ENCODE measurements at regions not wholly inside any gene's neighbourhood (a gene's known extent, or its start where the extent isn't known, plus 50 kb on each side); places are given as distances from the start of the nearest gene placed in this dataset.

DNA sequence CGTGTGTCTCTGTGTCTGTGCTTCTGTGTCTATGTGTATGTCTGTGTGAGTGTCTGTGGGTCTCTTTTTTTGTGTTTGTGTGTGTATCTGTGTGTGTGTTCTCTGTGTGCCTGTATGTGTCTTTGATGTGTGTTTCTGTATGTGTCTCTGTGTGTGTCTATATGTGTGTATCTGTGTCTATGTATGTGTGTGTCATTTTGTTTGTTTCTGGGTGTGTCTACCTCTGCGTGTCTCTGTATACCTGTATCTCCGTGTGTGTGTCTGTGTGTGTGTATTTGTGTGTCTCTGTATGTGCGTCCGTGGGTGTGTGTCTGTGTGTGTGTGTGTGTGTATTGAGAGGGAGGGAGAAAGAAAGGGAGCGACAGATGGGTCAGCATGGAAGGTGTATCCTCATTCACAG lies 106.3 kb upstream of the TRABD2B start:
- no peak overlapping the region for H3K4me3 Mint-ChIP-seq
- no peaks in the 10 kb centered on the region for H3K4me1 Mint-ChIP-seq
- H3K9me3 Mint-ChIP-seq: no peaks in the 10 kb centered on the region
- no peak overlapping the region for H3K27ac Mint-ChIP-seq
- H3K36me3 Mint-ChIP-seq: no peaks in the 10 kb centered on the region
- H3K27me3 Mint-ChIP-seq (ENCODE audit: low read depth in 3 of 3): peaks cover 0 to 4% (median 3%) of the 10 kb centered on the region in 3 donors
- no peak for DNase-seq

DNA sequence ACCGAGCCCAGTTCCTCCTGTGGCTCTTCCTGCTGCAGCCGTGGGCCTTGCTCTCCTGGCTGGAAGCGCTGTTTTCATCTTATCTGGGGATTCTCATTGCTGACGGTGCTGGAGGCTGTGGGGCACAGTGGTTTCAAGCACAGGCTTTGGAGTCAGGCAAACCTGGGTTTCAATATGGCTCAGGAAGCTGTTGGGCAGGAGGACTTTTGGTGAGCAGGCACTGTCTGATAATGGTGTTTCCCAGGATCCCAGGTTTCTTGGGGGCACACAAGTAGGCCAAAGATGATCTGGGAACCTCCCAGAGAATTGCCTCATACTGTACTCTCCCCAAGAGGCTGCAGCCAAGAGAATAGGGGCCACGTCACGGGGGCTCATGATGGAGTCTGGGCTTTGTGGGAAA lies 105.6 kb upstream of the TRABD2B start:
- no peak overlapping the region for H3K27ac Mint-ChIP-seq
- DNase-seq: no peak
- no peaks in the 10 kb centered on the region for H3K9me3 Mint-ChIP-seq
- H3K27me3 Mint-ChIP-seq (ENCODE audit: low read depth in 3 of 3): peaks cover 0 to 7% (median 3%) of the 10 kb centered on the region in 3 donors
- no peaks in the 10 kb centered on the region for H3K36me3 Mint-ChIP-seq
- no peak overlapping the region for H3K4me3 Mint-ChIP-seq
- H3K4me1 Mint-ChIP-seq: no peaks in the 10 kb centered on the region

DNA sequence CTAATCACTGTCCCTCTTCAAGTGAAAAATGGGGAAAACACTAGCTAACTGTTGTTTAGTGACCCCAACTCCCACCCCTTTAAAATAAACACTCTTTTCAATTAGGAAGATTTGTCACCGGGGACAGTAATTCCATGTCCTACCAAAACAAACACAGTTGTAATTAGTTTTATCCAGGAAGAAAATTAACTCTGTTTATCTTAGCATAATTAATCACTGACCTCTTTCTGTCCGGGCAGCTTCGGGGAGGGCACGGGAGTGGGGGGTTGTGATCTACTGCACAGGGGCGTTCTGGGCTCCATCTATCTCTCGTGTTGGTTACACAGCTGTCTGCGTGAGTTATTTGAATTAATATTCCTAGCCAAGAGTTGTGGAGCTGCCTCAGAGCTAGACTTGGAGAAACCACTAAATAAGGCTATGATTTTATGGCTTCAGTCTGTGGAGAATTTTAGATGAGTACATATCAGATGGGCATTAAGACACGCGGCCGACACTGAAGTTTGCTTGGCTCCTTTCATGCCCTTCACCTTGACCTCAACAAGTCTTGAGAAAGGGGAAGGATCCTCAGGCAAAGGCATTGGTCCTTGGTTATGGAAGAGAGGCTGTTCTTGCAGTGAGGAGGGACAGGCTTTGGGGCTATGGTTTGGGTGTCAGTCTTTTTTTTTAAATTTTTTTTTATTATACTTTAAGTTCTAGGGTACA lies 102.0 kb upstream of the TRABD2B start:
- peaks cover under 1 to 2% of the 10 kb centered on the region in 2 donors for H3K4me1 Mint-ChIP-seq
- no peak overlapping the region for H3K4me3 Mint-ChIP-seq
- peaks cover 3 to 9% (median 8%) of the 10 kb centered on the region in 3 donors for H3K27me3 Mint-ChIP-seq (ENCODE audit: low read depth in 3 of 3)

DNA sequence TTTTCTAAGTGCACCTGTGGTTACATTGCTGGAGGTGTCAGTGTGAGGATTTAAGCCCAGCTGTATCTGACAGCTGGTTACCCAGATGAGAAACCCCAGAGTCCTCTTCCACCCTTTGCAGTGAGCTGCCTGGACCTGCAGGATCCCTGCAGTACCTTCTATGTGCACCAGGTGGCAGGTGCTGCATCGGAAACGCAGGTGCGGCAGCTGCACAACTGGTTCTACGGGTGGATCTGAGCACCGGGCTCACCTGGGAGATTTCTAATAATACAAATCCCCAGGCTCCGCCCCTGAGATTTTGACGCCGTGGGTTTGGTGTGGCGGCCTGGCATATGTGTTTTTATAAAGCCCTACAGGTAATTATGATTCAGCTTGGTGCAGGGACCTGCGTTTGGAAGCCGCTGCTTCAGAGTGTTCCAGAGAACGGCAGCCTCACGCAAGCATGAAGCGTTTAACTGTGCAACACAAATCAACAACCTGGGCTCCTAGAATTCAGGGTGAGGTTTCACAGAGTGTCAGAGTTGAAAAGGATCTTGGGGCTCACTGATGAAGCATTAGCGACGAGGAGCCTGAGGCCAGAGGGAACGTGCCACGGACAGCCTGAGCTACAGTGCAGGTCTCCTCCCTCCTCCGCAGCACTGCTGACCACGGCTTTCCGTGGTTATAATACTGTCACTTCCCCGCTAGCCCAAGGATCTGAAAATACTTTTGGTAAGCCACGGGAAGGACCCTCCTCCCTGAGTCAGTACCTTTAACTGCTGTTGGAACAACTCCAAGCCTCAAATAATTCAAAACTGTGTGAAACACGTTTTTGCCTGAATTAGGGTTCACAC lies 96.7 kb upstream of the TRABD2B start:
- peak overlapping the region; percentile 57 to 77 (median 70) for H3K4me3 Mint-ChIP-seq
- peak; percentile 51 to 64 (median 57) for DNase-seq
- no peaks in the 10 kb centered on the region for H3K36me3 Mint-ChIP-seq
- peaks cover 11 to 18% (median 13%) of the 10 kb centered on the region in 3 donors for H3K27me3 Mint-ChIP-seq (ENCODE audit: low read depth in 3 of 3)
- H3K9me3 Mint-ChIP-seq: peaks cover 0 to 2% (median 0%) of the 10 kb centered on the region in 6 donors
- H3K4me1 Mint-ChIP-seq: peaks cover 7 to 15% of the 10 kb centered on the region in 2 donors
- H3K27ac Mint-ChIP-seq: no peak overlapping the region

More for the DNA sequence above, 102.0 kb upstream of the TRABD2B start:
- DNase-seq: no peak
- no peak overlapping the region for H3K27ac Mint-ChIP-seq
- no peaks in the 10 kb centered on the region for H3K36me3 Mint-ChIP-seq
- H3K9me3 Mint-ChIP-seq: no peaks in the 10 kb centered on the region

DNA sequence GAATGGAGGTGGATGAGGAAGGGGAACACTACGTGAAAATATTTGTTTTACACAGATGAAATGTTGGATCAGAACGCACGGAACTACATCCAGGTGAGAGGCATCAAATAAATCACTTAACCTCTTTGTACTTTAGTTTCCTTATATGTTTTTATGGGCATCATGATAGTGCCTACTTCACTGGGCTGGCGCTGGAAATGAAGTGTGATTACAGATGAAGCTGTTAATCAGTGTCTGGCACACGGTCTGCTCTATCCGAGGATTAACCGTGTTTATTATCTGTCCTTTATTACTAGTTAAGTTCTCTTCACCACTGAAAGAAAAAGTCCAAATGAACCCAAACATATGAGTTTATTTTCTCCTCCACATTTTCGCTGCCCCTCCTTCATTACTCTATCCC lies 96.0 kb upstream of the TRABD2B start:
- no peak for DNase-seq
- Mint-ChIP-seq H3K27me3 (ENCODE audit: low read depth in 3 of 3) (peaks cover 11 to 16% (median 14%) of the 10 kb centered on the region in 3 donors), H3K9me3 (peaks cover 0 to 2% (median 0%) of the 10 kb centered on the region in 6 donors), H3K27ac (no peak overlapping the region), H3K4me1 (peaks cover 7 to 15% of the 10 kb centered on the region in 2 donors), H3K36me3 (no peaks in the 10 kb centered on the region), H3K4me3 (peak overlapping the region in 1 of 5 donors; percentile 4)

DNA sequence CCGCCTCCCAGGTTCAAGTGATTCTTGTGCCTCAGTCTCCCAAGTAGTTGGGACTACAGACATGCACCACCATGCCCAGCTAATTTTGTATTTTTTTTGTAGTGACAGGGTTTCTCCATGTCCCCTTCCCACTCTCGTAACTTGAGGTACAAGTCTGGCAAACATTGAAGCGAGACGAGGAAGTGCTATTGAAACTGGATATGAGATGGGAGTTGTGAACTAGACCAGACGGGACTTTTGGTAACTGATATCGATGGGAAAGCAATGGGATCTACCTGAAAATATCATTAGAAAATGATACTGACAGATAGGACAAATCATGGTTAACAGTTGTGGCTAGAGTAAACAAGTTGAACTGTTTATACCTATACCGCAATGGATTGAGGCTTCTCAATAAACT lies 95.2 kb upstream of the TRABD2B start:
- no peak for DNase-seq
- Mint-ChIP-seq H3K27me3 (ENCODE audit: low read depth in 3 of 3) (peaks cover 9 to 16% (median 11%) of the 10 kb centered on the region in 3 donors), H3K4me1 (peaks cover 7 to 15% of the 10 kb centered on the region in 2 donors), H3K36me3 (no peaks in the 10 kb centered on the region), H3K27ac (no peak overlapping the region), H3K4me3 (no peak overlapping the region), H3K9me3 (peaks cover 0 to 2% (median 0%) of the 10 kb centered on the region in 6 donors)

DNA sequence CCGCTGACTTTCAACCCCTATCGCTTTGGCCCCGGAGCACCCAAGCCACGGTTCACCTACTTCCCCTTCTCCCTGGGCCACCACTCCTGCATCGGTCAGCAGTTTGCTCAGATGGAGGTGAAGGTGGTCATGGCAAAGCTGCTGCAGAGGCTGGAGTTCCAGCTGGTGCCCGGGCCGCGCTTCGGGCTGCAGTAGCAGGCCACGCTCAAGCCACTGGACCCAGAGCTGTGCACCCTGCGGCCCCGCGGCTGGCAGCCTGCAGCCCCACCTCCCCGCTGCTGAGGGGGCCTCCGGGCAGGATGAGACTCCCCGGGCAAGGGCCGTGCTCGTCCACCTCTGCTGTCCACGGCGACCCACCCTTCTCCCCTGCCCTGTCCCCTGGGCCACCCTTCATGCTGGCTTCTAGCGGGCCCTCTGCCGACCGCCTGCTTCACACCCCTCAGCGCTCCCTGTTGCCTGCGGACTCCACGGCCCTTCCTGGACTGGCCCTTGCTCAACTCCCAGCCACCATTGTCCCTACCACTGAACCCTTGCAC lies 92.2 kb upstream of the TRABD2B start:
- Mint-ChIP-seq H3K27me3 (ENCODE audit: low read depth in 3 of 3) (peaks cover 6 to 16% (median 7%) of the 10 kb centered on the region in 3 donors), H3K36me3 (no peaks in the 10 kb centered on the region), H3K27ac (no peak overlapping the region)

DNA sequence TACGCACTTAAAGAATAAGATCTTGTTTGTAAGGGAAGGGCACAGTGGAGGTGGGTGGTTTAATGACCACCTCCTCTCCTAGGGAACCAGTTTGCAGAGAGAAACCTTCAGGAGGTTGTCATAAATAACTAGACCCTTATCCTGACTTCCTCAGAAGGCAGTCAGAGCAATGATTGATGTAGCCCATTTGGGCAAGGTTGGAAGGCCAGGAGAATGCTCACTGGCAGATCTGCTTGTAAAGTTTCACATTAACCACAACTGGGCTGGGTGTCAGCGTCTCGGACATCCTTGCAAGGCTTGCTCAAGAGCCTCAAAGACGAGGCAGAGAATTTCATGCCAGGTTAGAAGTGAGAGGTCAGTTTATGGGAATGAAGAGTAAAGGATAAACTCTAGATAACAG lies 87.6 kb upstream of the TRABD2B start:
- H3K27me3 Mint-ChIP-seq (ENCODE audit: low read depth in 3 of 3): peaks cover 2 to 5% (median 2%) of the 10 kb centered on the region in 3 donors
- peaks cover 0 to 4% (median 0%) of the 10 kb centered on the region in 6 donors for H3K9me3 Mint-ChIP-seq
- no peaks in the 10 kb centered on the region for H3K4me1 Mint-ChIP-seq
- DNase-seq: no peak
- no peaks in the 10 kb centered on the region for H3K36me3 Mint-ChIP-seq
- no peak overlapping the region for H3K27ac Mint-ChIP-seq
- no peak overlapping the region for H3K4me3 Mint-ChIP-seq

More for the DNA sequence above, 92.2 kb upstream of the TRABD2B start:
- Mint-ChIP-seq H3K9me3 (peaks cover 0 to 6% (median 0%) of the 10 kb centered on the region in 6 donors), H3K4me3 (no peak overlapping the region), H3K4me1 (peaks cover 7 to 14% of the 10 kb centered on the region in 2 donors)
- no peak for DNase-seq

DNA sequence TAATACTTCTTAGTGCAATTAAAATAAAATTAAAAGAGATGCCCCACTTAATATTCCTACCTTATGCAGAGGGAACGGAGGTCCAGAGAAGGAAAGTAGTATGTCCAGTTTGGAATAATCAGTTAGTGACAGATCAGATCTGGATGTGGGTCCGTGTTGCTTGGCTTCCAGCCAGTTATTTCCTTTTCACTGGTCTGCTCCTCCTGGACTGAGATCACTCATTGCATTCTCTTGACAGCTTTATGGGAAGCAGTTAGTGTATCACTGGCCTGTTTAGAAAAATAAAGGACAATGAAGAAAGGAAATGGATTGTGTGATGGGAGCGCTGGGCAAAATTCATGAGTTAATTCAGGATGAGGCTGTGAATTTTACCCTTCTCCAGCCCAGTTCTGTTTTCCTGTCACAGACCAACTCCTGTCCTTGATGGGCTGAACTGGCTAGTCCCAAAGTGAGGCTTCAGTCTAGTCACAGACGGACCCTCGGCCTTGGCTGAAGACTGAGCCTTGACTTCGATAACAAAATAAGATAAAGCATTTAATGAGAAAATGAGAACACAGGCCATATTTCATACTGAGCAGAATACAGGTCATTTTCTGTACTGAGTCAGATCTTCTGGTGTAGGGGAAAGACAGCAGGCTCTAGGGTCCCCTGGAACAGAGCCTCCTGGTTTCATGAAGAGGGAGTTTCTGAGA lies 85.2 kb upstream of the TRABD2B start:
- DNase-seq: no peak
- no peaks in the 10 kb centered on the region for H3K4me1 Mint-ChIP-seq
- H3K36me3 Mint-ChIP-seq: no peaks in the 10 kb centered on the region
- H3K27ac Mint-ChIP-seq: no peak overlapping the region
- H3K9me3 Mint-ChIP-seq: peaks cover 0 to 4% (median 0%) of the 10 kb centered on the region in 6 donors
- H3K4me3 Mint-ChIP-seq: no peak overlapping the region
- H3K27me3 Mint-ChIP-seq (ENCODE audit: low read depth in 3 of 3): peaks cover 0 to 6% (median 4%) of the 10 kb centered on the region in 3 donors

DNA sequence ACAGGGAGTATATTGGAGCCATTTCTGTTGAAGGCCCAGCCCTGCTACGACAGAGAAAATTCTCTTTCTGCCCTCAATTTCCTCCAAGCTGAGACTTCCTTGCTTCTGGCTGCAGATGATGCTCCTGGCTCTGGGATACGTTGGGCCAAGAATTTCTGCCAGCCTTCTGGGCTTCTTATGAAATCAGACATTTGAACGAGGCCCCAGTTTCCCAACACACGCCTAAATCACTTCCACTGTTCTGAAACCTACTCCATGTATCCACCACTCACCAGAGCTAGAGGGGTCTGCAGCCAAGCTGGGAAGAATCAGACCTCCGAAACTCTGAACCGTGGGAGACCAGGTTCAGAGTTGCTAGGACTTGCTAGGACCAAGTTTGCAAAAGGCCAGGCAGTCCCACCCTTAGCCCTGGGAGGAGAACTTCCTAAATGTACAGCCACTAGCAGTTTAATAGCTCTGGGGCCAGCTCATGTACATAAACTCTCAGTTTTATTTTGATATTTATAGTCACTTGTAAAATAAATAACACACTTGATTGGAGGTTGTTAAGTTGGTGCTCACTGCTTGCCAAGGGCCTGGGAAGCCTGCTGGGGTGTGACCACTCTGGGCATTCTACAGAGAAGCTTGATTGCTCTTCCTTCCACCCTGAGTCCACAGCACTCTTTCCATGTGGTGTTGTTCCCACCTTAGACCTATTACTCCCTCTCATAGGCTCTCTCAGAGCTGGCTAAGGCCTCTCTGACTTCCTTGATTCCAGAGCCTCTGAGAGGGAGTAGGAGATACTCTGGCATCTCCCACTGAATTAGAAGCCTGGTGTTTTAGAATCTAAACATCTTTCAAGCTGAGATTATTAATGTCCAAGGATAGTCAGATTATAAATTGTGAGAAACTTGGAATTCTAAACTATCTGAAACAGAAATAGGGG lies 83.4 kb upstream of the TRABD2B start:
- no peaks in the 10 kb centered on the region for H3K9me3 Mint-ChIP-seq
- DNase-seq: no peak
- no peak overlapping the region for H3K27ac Mint-ChIP-seq
- H3K36me3 Mint-ChIP-seq: no peaks in the 10 kb centered on the region
- peaks cover 0 to 8% (median 4%) of the 10 kb centered on the region in 3 donors for H3K27me3 Mint-ChIP-seq (ENCODE audit: low read depth in 3 of 3)
- H3K4me3 Mint-ChIP-seq: no peak overlapping the region
- no peaks in the 10 kb centered on the region for H3K4me1 Mint-ChIP-seq

DNA sequence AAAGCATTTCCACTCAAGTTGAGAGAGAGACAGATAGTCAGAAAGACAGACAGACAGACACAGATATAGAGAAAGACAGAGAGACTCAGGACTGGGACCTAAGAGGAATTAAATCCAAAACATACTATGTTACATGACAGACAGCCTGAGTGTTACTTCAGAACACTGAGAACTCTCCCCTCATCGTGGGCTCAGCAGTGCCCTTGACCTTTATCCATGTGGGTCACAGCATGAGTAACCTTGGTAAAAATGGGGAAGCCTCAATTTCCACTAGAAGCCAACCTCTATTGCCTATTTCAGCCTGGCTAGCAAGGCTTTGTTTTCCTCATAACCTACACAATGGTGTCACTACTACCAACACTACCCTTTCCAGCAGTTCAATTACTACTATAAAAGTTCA lies 81.9 kb upstream of the TRABD2B start:
- H3K4me3 Mint-ChIP-seq: no peak overlapping the region
- no peaks in the 10 kb centered on the region for H3K4me1 Mint-ChIP-seq
- H3K9me3 Mint-ChIP-seq: no peaks in the 10 kb centered on the region
- no peak overlapping the region for H3K27ac Mint-ChIP-seq
- no peak for DNase-seq
- H3K27me3 Mint-ChIP-seq (ENCODE audit: low read depth in 3 of 3): peaks cover 0 to 8% (median 6%) of the 10 kb centered on the region in 3 donors
- H3K36me3 Mint-ChIP-seq: no peaks in the 10 kb centered on the region

DNA sequence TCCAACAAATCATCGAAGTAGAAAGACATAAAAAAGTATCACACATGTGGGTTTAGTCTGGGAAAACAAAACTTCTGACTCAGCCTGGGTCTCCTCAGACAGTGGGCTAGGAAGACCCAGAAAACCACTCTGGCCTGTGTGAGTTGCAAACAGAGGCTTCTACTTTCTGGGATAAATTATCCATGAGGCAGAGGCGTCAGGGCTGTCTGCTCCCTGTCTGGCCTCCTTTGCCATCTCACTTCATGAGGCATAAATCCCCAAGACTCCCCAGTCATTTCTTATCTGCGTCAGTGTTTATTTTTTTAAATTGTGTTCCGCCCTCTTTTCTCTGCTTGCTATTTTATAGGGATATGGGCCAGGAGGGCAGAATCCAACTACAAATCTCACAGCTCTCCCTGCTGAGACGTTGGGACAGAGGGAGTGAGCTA lies 80.6 kb upstream of the TRABD2B start:
- Mint-ChIP-seq H3K27me3 (ENCODE audit: low read depth in 3 of 3) (peaks cover 2 to 8% (median 3%) of the 10 kb centered on the region in 3 donors), H3K4me1 (no peaks in the 10 kb centered on the region), H3K4me3 (no peak overlapping the region), H3K9me3 (no peaks in the 10 kb centered on the region), H3K36me3 (no peaks in the 10 kb centered on the region), H3K27ac (no peak overlapping the region)
- DNase-seq: no peak

DNA sequence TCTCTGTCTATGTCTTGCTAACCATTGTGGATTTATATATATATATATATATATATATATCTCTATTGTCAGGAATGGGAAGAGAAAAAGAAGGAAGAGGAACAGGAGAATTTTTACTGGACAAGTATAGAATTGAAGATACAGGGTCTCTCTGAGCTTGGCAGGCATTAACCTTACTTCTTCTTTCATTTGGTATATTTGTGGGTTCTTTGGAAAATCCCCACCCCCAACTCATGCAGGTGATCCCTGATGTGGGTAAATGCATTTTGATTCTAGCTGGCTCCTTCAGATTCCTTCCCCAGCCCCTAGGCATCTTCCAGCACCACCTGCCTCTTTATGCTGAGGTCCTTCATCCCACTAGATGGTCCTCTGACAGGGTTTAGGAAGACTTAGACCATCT lies 78.8 kb upstream of the TRABD2B start:
- DNase-seq: no peak
- peaks cover 2 to 8% (median 3%) of the 10 kb centered on the region in 3 donors for H3K27me3 Mint-ChIP-seq (ENCODE audit: low read depth in 3 of 3)
- no peaks in the 10 kb centered on the region for H3K9me3 Mint-ChIP-seq
- no peak overlapping the region for H3K4me3 Mint-ChIP-seq
- no peaks in the 10 kb centered on the region for H3K36me3 Mint-ChIP-seq
- H3K27ac Mint-ChIP-seq: no peak overlapping the region
- no peaks in the 10 kb centered on the region for H3K4me1 Mint-ChIP-seq

Measured in immature natural killer cell (primary cell).